GM21447 (cell line): ENCODE measurements at regions not wholly inside any gene's neighbourhood (a gene's known extent, or its start where the extent isn't known, plus 50 kb on each side); places are given as distances from the start of the nearest gene placed in this dataset.
"Not testable (repeated sequence)": the region's sequence is repeated elsewhere in the genome, so short reads cannot be mapped to it uniquely, and the experiment has no call there.

ENCODE experiments used
- ATAC-seq: cut with Tn5 transposase; IDR thresholded peaks from one replicate; pipeline ENCODE4 v1.9.1; 2021; ENCODE audit not compliant: unreplicated experiment

- no peak for ATAC-seq
Observed at GRCh38 chr14:27686137-27686536, 1080.5 kb upstream of the FOXG1 start.

GRCh38 chr14:27688841-27689444 is 1077.6 kb upstream of the FOXG1 start:
- ATAC-seq = no peak

DNA sequence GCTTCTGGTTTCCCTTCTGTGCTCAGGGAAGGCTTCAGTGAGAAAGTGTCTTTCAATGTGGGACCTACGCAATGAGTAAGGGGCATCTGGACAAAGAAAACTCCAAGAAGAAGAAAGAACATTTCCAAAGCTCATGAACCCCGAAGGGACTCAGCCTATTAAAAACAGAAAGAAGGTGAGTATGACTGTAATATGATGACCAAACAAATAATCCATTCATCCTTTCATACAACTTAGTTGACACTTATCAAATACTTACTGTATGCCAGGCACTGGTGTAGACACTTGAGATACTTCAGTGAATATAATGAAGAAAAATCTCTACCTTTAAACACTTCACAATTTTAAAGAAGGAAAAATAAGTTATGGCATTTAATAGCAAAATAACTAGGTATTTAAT is 1054.2 kb upstream of the FOXG1 start:
- ATAC-seq = no peak

- no peak for ATAC-seq
Observed at GRCh38 chr14:27715561-27715960, 1051.0 kb upstream of the FOXG1 start.

- ATAC-seq = no peak
Observed at GRCh38 chr14:27721760-27722159, 1044.8 kb upstream of the FOXG1 start.

GRCh38 chr14:27725482-27725881 is 1041.1 kb upstream of the FOXG1 start:
- no peak for ATAC-seq

DNA sequence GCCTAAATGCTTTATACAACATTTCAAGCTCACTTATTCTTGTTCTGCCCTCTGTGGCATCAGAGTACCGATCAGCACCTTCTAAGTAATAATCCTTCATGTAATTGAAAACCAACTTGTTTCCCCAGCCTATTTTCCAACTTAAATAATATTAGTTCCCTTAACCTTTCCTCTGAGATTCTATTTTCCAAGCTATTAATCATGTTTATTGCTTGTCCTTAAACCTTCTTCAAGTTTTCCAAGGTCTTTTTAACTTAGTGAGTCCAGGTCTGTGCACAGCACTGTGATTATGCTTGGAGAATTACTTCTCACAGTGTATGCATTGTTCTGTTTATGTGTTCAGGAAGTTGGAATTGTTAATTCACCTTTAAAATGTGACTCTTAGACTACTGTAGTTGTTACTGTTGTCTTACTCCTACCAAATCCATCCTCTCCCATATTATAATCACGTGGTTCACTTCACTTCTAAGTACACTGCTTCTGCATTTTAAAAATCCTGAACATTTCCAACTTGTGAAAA is 1039.3 kb upstream of the FOXG1 start:
- ATAC-seq = no peak

DNA sequence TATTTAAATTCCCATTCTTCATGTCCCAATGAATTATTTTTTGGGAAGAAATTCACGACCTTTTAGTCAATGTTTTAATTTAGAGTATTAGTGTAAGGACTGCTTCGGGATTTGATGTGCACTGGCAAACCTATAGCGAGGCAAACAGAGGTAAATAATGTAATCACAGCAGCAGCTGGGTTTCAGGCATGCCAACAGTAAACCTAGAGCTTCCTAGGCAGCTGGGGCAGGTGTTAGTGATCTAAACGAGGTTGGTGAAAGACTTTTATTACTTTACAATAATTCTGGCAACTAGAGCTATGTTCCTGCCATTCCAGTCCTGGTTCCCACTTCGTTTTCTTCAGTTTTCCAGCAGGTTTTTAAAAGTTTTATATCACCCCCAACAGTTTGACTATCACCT is 1036.4 kb upstream of the FOXG1 start:
- no peak for ATAC-seq

- no peak for ATAC-seq
Observed at GRCh38 chr14:27739657-27740156, 1026.9 kb upstream of the FOXG1 start.

DNA sequence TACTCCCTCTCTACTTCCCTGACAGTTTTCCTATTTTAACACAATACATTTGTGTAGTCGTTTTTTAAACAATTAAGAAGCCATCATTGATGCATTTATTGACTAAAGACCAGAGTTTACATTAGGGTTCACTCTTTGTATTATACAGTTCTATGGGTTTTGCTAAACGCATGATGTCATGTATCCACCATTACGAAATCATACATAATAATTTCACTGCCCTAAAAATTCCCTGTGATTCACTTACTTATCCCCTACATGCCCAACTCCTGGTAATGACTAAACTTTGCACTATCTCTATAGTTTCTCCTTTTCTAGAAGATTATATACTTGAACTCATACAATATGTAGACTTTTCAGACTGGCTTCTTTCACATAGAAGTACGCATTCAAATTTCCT is 1016.5 kb upstream of the FOXG1 start:
- no peak for ATAC-seq

- not testable (repeated sequence) for ATAC-seq
Observed at GRCh38 chr14:27757642-27758041, 1008.9 kb upstream of the FOXG1 start.

GRCh38 chr14:27760367-27760766 is 1006.2 kb upstream of the FOXG1 start:
- ATAC-seq = not testable (repeated sequence)

- not testable (repeated sequence) for ATAC-seq
Observed at GRCh38 chr14:27799066-27800028, 967.2 kb upstream of the FOXG1 start.

- ATAC-seq = not testable (repeated sequence)
Observed at GRCh38 chr14:27817746-27818430, 948.7 kb upstream of the FOXG1 start.

DNA sequence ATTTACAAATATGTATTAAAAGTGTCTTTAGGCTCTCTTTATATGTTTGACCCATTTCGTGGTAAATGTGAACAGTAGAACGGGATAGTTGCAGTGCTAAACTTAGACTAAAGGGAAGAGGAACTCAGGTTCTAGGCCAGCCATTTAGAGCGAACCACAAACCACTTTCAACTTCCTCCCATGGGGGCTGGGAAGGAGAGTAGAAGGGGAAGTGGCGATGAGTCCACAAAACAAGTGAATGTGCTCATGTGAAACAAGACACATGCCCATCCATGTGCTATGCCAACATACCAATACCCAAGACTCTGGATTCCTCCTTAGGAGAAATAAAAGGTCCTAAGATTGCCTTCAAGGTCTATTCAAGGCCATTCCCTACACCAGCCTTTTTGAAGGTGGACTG is 940.4 kb upstream of the FOXG1 start:
- ATAC-seq = not testable (repeated sequence)

GRCh38 chr14:27831978-27832377 is 934.6 kb upstream of the FOXG1 start:
- ATAC-seq = not testable (repeated sequence)

- not testable (repeated sequence) for ATAC-seq
Observed at GRCh38 chr14:27833001-27833400, 933.6 kb upstream of the FOXG1 start.

- ATAC-seq = no peak
Observed at GRCh38 chr14:27836386-27836785, 930.2 kb upstream of the FOXG1 start.

GRCh38 chr14:27845241-27845850 is 921.2 kb upstream of the FOXG1 start:
- ATAC-seq = no peak

DNA sequence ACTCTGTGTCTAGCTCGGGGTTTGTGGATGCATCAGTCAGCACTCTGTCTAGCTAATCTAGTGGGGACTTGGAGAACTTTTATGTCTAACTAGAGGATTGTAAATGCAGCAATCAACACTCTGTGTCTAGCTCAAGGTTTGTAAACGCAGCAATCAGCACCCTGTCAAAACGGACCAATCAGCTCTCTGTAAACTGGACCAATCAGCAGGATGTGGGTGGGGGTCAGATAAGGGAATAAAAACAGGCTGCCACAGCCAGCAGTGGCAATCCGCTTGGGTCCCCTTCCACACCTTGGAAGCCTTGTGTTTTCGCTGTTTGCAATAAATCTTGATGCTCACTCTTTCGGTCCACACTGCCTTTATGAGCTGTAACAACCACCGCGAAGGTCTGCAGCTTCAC is 920.7 kb upstream of the FOXG1 start:
- ATAC-seq = no peak

GRCh38 chr14:27847480-27847879 is 919.1 kb upstream of the FOXG1 start:
- ATAC-seq = not testable (repeated sequence)
